CD14-positive monocyte (primary cell): ENCODE measurements at regions not wholly inside any gene's neighbourhood (a gene's known extent, or its start where the extent isn't known, plus 50 kb on each side); places are given as distances from the start of the nearest gene placed in this dataset.

ENCODE experiments used
- DNase-seq, 3 donors: peaks; one replicate each; pipeline ENCODE4 v3.0.0-alpha.2; 2011 to 2022
- H2AFZ ChIP-seq: 2 replicates; pipeline ENCODE4 v1.6.0; 2012; ENCODE audit warnings: mild to moderate bottlenecking, low read depth, low read length, inconsistent platforms; ENCODE audit not compliant: insufficient read depth, poor library complexity, severe bottlenecking
- H3K27ac ChIP-seq, 2 donors: 1 replicate in 1 of 2; 2 replicates in 1 of 2; pipeline ENCODE4 v1.5.1; 2012 to 2013; ENCODE audit warnings: low read length in 2 of 2, control low read depth in 1 of 2, inconsistent platforms in 1 of 2, low read depth in 1 of 2, mild to moderate bottlenecking in 1 of 2
- H3K27me3 ChIP-seq, 2 donors: one replicate each; pipeline versions ENCODE4 v1.6.0 to v1.6.1; 2011 to 2013; ENCODE audit warnings: low read length in 2 of 2; ENCODE audit not compliant: control insufficient read depth in 2 of 2, insufficient read depth in 2 of 2
- H3K36me3 ChIP-seq, 2 donors: replicated peaks in 1 of 2; 1 replicate in 1 of 2; 2 replicates in 1 of 2; pipeline versions ENCODE4 v1.5.1 to v1.6.1; 2012 to 2013; ENCODE audit warnings: low read length in 2 of 2, control low read depth in 1 of 2, inconsistent platforms in 1 of 2, mild to moderate bottlenecking in 1 of 2; ENCODE audit not compliant: insufficient read depth in 2 of 2, control insufficient read depth in 1 of 2
- H3K4me1 ChIP-seq, 2 donors: 1 replicate in 1 of 2; 2 replicates in 1 of 2; pipeline versions ENCODE4 v1.5.1 to v1.6.1; 2012 to 2013; ENCODE audit warnings: low read length in 2 of 2, control low read depth in 1 of 2, inconsistent platforms in 1 of 2, mild to moderate bottlenecking in 1 of 2, moderate library complexity in 1 of 2; ENCODE audit not compliant: insufficient read depth in 2 of 2, control insufficient read depth in 1 of 2
- H3K4me2 ChIP-seq: replicated peaks from 2 replicates; pipeline ENCODE3; 2012; ENCODE audit warnings: low read length, moderate library complexity, mild to moderate bottlenecking; ENCODE audit not compliant: poor library complexity, severe bottlenecking; ENCODE audit errors: extremely low read depth
- H3K4me3 ChIP-seq, 3 experiments: fragments of 200-600 bp in 1 of 3; sonication (generic) in 1 of 3; replicated peaks in 1 of 3; 1 replicate in 2 of 3; 2 replicates in 1 of 3; pipeline ENCODE4 v1.5.1; 2011 to 2013; ENCODE audit warnings: low read length in 3 of 3, mild to moderate bottlenecking in 3 of 3, control low read depth in 2 of 3, low read depth in 2 of 3, inconsistent platforms in 1 of 3, moderate library complexity in 1 of 3
- H3K79me2 ChIP-seq: 2 replicates; pipeline ENCODE4 v1.6.0; 2012; ENCODE audit warnings: mild to moderate bottlenecking, control low read depth, inconsistent platforms, low read length, moderate library complexity; ENCODE audit not compliant: insufficient read depth
- H3K9ac ChIP-seq: 2 replicates; pipeline ENCODE4 v1.6.0; 2017; ENCODE audit warnings: low read length, mild to moderate bottlenecking; ENCODE audit not compliant: insufficient read depth, poor library complexity, severe bottlenecking
- H3K9me3 ChIP-seq, 2 donors: replicated peaks in 1 of 2; 1 replicate in 1 of 2; 2 replicates in 1 of 2; pipeline versions ENCODE4 v1.5.1 to v1.6.1; 2012 to 2013; ENCODE audit warnings: low read length in 2 of 2, control low read depth in 1 of 2; ENCODE audit not compliant: control insufficient read depth in 1 of 2, insufficient read depth in 1 of 2
- H4K20me1 ChIP-seq: 2 replicates; pipeline ENCODE4 v1.6.0; 2012; ENCODE audit warnings: mild to moderate bottlenecking, low read length, control low read depth, moderate library complexity; ENCODE audit not compliant: insufficient read depth
- H3K27ac Mint-ChIP-seq, 7 donors: one replicate each; pipeline ENCODE4 v1.8.0; 2020; ENCODE audit warnings: mild to moderate bottlenecking in 7 of 7, mixed read lengths in 7 of 7, moderate library complexity in 6 of 7, inconsistent platforms in 2 of 7
- H3K27me3 Mint-ChIP-seq, 3 donors: one replicate each; pipeline ENCODE4 v1.8.0; 2021 to 2022; ENCODE audit warnings: low read depth in 3 of 3, mild to moderate bottlenecking in 3 of 3, mixed read lengths in 3 of 3, moderate library complexity in 3 of 3, inconsistent platforms in 1 of 3
- H3K36me3 Mint-ChIP-seq, 2 donors: one replicate each; pipeline ENCODE4 v1.8.0; 2020; ENCODE audit warnings: mixed read lengths in 2 of 2, inconsistent platforms in 1 of 2, mild to moderate bottlenecking in 1 of 2
- H3K4me1 Mint-ChIP-seq: one replicate; pipeline ENCODE4 v1.8.0; 2020; ENCODE audit warnings: mild to moderate bottlenecking, mixed read lengths
- H3K4me3 Mint-ChIP-seq, 2 donors: one replicate each; pipeline ENCODE4 v1.8.0; 2020; ENCODE audit warnings: mild to moderate bottlenecking in 2 of 2, mixed read lengths in 2 of 2, moderate library complexity in 1 of 2
- H3K9me3 Mint-ChIP-seq, 7 donors: one replicate each; pipeline ENCODE4 v1.8.0; 2020 to 2022; ENCODE audit warnings: mixed read lengths in 7 of 7, mild to moderate bottlenecking in 6 of 7, moderate library complexity in 6 of 7, inconsistent platforms in 2 of 7
- CTCF ChIP-seq: fragments of 200-600 bp; IDR thresholded peaks from one replicate; pipeline ENCODE4 v1.8.0; 2022; ENCODE audit warnings: antibody characterized with exemption, mild to moderate bottlenecking
- WGBS: methylation state at CpG from one replicate; pipeline ENCODE4 v1.1.5; 2013; ENCODE audit warnings: missing lambda C conversion rate; ENCODE audit not compliant: insufficient coverage; 5-methylcytosine and 5-hydroxymethylcytosine counted together
- intact Hi-C, 2 donors: fragments of 100-400 bp; cut with micrococcal nuclease; formaldehyde crosslinking; loops; one replicate each; pipeline versions ENCODE4 v1.15.0 to v1.15.1; 2023

GRCh38 chr13:106343836-106344235, 191.6 kb downstream of the EFNB2 start:
- Histone ChIP-seq H3K27me3 (peaks cover 0 to 15% of the 10 kb centered on the region in 2 donors), H3K9me3 (peaks cover 14 to 16% of the 10 kb centered on the region in 2 donors), H3K79me2 (no peaks in the 10 kb centered on the region), H3K4me3 (no peak overlapping the region), H3K27ac (no peak overlapping the region), H2AFZ (no peak overlapping the region), H3K4me2 (no peak overlapping the region), H3K36me3 (no peaks in the 10 kb centered on the region), H3K9ac (no peak overlapping the region), H3K4me1 (no peaks in the 10 kb centered on the region), H4K20me1 (no peaks in the 10 kb centered on the region)
- Mint-ChIP-seq H3K9me3 (peaks cover 5 to 17% (median 12%) of the 10 kb centered on the region in 7 donors), H3K4me3 (no peak overlapping the region), H3K36me3 (no peaks in the 10 kb centered on the region), H3K27ac (no peak overlapping the region), H3K27me3 (peaks cover 6 to 10% (median 8%) of the 10 kb centered on the region in 3 donors), H3K4me1 (no peaks in the 10 kb centered on the region)
- intact Hi-C loops = no loop called here
- DNase-seq = no peak
- WGBS = no CpG with 5 or more reads among the region's 3 CpGs
- TF ChIP-seq CTCF = no peak

- peaks cover 12 to 21% (median 16%) of the 10 kb centered on the region in 7 donors for H3K9me3 Mint-ChIP-seq
- H3K27me3 Mint-ChIP-seq = peaks cover 0 to 2% (median 0%) of the 10 kb centered on the region in 3 donors
- Histone ChIP-seq H3K79me2 (no peaks in the 10 kb centered on the region), H3K36me3 (no peaks in the 10 kb centered on the region), H2AFZ (no peak overlapping the region), H3K4me1 (no peaks in the 10 kb centered on the region), H3K9ac (no peak overlapping the region), H3K4me3 (no peak overlapping the region), H3K9me3 (peaks cover 18 to 19% of the 10 kb centered on the region in 2 donors), H3K4me2 (no peak overlapping the region), H3K27ac (no peak overlapping the region), H3K27me3 (no peaks in the 10 kb centered on the region), H4K20me1 (no peaks in the 10 kb centered on the region)
- no peak overlapping the region for H3K4me3 Mint-ChIP-seq
- H3K4me1 Mint-ChIP-seq = no peaks in the 10 kb centered on the region
- no peak for TF ChIP-seq CTCF
- intact Hi-C loops = no loop called here
- no peak for DNase-seq
- H3K36me3 Mint-ChIP-seq = no peaks in the 10 kb centered on the region
- WGBS = no CpG with 5 or more reads among the region's 2 CpGs
- no peak overlapping the region for H3K27ac Mint-ChIP-seq
These were observed 195.2 kb downstream of the EFNB2 start for GRCh38 chr13:106340249-106340648.
